Loucy (cell line): ENCODE measurements at regions not wholly inside any gene's neighbourhood (a gene's known extent, or its start where the extent isn't known, plus 50 kb on each side); places are given as distances from the start of the nearest gene placed in this dataset.

Experiments used
- H2AFZ ChIP-seq: fragments of 200-600 bp; sonication (generic); 2 replicates; pipeline ENCODE4 v1.6.0; 2016; ENCODE audit warnings: antibody characterized with exemption, mild to moderate bottlenecking, low read length, moderate library complexity
- H3F3A ChIP-seq: fragments of 200-600 bp; 2 replicates; pipeline ENCODE4 v1.6.0; 2016; ENCODE audit warnings: antibody characterized with exemption, low read depth, mild to moderate bottlenecking
- H3K27me3 ChIP-seq: fragments of 200-600 bp; sonication (generic); 2 replicates; pipeline ENCODE4 v1.6.1; 2014; ENCODE audit warnings: low read length, mild to moderate bottlenecking; ENCODE audit not compliant: insufficient read depth, poor library complexity, severe bottlenecking
- H3K36me3 ChIP-seq: fragments of 200-600 bp; sonication (generic); 2 replicates; pipeline ENCODE4 v1.6.1; 2016; ENCODE audit warnings: low read length; ENCODE audit not compliant: insufficient read depth
- H3K4me1 ChIP-seq: fragments of 200-600 bp; sonication (generic); 2 replicates; pipeline ENCODE4 v1.5.1; 2014; ENCODE audit warnings: low read length, mild to moderate bottlenecking; ENCODE audit not compliant: insufficient read depth, poor library complexity, severe bottlenecking
- H3K4me2 ChIP-seq: fragments of 200-600 bp; sonication (generic); 2 replicates; pipeline ENCODE4 v1.6.0; 2014; ENCODE audit warnings: antibody characterized with exemption, low read length, low read depth, mild to moderate bottlenecking; ENCODE audit not compliant: poor library complexity, severe bottlenecking
- H3K4me3 ChIP-seq: fragments of 200-600 bp; sonication (generic); 2 replicates; pipeline ENCODE4 v1.5.1; 2014; ENCODE audit warnings: low read length, mild to moderate bottlenecking, mixed read lengths; ENCODE audit not compliant: poor library complexity, severe bottlenecking
- H3K79me2 ChIP-seq: fragments of 200-600 bp; sonication (generic); 2 replicates; pipeline ENCODE4 v1.6.1; 2014; ENCODE audit warnings: low read length; ENCODE audit not compliant: insufficient read depth
- H3K9ac ChIP-seq: fragments of 200-600 bp; sonication (generic); 2 replicates; pipeline ENCODE4 v1.6.0; 2014; ENCODE audit warnings: mild to moderate bottlenecking, low read depth, low read length, moderate library complexity; ENCODE audit not compliant: poor library complexity, severe bottlenecking
- H3K9me2 ChIP-seq: fragments of 200-600 bp; sonication (generic); replicated peaks from 2 replicates; pipeline ENCODE4 v1.6.1; 2016; ENCODE audit warnings: low read depth, low read length, mixed read lengths
- H3K9me3 ChIP-seq: fragments of 200-600 bp; sonication (generic); 2 replicates; pipeline ENCODE4 v1.6.1; 2014; ENCODE audit warnings: mild to moderate bottlenecking, antibody characterized with exemption, low read length, low read depth; ENCODE audit not compliant: insufficient read depth
- H4K20me1 ChIP-seq: fragments of 200-600 bp; sonication (generic); 2 replicates; pipeline ENCODE4 v1.6.0; 2014; ENCODE audit warnings: antibody characterized with exemption, low read length, mild to moderate bottlenecking; ENCODE audit not compliant: insufficient read depth, poor library complexity, severe bottlenecking
- EZH2phosphoT487 ChIP-seq: fragments of 200-600 bp; IDR thresholded peaks from 2 replicates; pipeline ENCODE4 v1.6.1; 2018; ENCODE audit warnings: antibody characterized with exemption, mild to moderate bottlenecking, moderate library complexity, borderline replicate concordance
- TF ChIP-seq, protein P1 (sequence below): fragments of 200-600 bp; sonication (generic); conservative IDR thresholded peaks from 2 replicates; pipeline ENCODE4 v1.5.1; 2014; ENCODE audit warnings: mild to moderate bottlenecking, antibody characterized with exemption, low read length

DNA sequence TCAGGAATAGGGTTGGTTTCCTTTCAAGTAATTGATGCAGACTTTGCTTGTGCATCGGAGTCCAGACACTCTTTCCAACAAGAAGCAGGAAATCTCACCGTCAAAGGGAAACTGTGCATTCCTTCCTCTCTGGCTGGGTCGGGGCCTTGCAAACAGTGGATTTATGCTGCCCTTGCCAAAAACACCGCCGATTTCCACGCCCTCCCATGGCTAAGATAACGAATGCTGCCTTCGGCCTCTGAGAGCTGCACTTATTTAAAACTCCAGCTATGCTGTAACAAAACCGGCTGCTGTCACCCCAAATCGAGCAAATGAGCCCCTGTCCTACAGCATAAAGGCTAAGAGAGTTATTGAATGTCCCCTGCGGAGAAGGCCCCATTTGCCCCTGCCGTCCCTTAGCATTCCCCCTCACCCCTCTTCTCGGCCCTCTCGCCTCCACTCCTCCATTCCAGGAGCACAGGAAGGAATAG, 275.5 kb upstream of the IRX5 start:
- no peak overlapping the region for H3K4me3 ChIP-seq
- H3K4me1 ChIP-seq, result peaks cover 7% of the 10 kb centered on the region
- no peaks in the 10 kb centered on the region for H3K9me3 ChIP-seq
- TF ChIP-seq, protein P1, sequence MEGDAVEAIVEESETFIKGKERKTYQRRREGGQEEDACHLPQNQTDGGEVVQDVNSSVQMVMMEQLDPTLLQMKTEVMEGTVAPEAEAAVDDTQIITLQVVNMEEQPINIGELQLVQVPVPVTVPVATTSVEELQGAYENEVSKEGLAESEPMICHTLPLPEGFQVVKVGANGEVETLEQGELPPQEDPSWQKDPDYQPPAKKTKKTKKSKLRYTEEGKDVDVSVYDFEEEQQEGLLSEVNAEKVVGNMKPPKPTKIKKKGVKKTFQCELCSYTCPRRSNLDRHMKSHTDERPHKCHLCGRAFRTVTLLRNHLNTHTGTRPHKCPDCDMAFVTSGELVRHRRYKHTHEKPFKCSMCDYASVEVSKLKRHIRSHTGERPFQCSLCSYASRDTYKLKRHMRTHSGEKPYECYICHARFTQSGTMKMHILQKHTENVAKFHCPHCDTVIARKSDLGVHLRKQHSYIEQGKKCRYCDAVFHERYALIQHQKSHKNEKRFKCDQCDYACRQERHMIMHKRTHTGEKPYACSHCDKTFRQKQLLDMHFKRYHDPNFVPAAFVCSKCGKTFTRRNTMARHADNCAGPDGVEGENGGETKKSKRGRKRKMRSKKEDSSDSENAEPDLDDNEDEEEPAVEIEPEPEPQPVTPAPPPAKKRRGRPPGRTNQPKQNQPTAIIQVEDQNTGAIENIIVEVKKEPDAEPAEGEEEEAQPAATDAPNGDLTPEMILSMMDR, result no peak
- no peak for TF ChIP-seq EZH2phosphoT487
- H3K27me3 ChIP-seq, result no peaks in the 10 kb centered on the region
- no peaks in the 10 kb centered on the region for H4K20me1 ChIP-seq
- no peak overlapping the region for H3K9ac ChIP-seq
- H3K9me2 ChIP-seq, result no peaks in the 10 kb centered on the region
- H3K36me3 ChIP-seq, result no peaks in the 10 kb centered on the region
- no peak overlapping the region for H3K4me2 ChIP-seq
- H3F3A ChIP-seq, result no peaks in the 10 kb centered on the region
- no peaks in the 10 kb centered on the region for H3K79me2 ChIP-seq
- no peak overlapping the region for H2AFZ ChIP-seq

DNA sequence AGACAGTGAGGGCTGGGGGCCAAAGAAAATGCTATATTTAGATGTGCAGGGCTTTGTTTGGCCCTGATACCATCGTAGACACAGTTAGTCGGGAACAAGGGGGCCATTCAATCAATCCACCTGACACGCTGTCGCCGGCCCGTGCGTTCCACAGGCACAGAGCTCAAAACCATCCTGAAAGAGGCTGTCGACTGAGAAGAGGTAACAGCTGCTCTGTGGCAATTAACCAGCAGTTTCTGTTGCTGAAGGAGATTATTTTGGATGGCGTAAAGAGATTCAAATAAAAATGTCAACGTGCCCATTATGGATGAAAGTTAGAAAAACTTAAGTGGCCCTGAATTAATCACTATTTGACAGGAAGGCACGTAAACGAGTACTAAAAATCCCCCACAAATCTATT, 276.2 kb upstream of the IRX5 start:
- no peak overlapping the region for H3K4me3 ChIP-seq
- H3K27me3 ChIP-seq, result no peaks in the 10 kb centered on the region
- H3K9me2 ChIP-seq, result no peaks in the 10 kb centered on the region
- no peaks in the 10 kb centered on the region for H3K9me3 ChIP-seq
- no peaks in the 10 kb centered on the region for H3K36me3 ChIP-seq
- H4K20me1 ChIP-seq, result no peaks in the 10 kb centered on the region
- H3K9ac ChIP-seq, result no peak overlapping the region
- peaks cover 7% of the 10 kb centered on the region for H3K4me1 ChIP-seq
- H3K79me2 ChIP-seq, result no peaks in the 10 kb centered on the region
- no peak overlapping the region for H2AFZ ChIP-seq
- H3F3A ChIP-seq, result no peaks in the 10 kb centered on the region
- H3K4me2 ChIP-seq, result no peak overlapping the region
- no peak for TF ChIP-seq EZH2phosphoT487

DNA sequence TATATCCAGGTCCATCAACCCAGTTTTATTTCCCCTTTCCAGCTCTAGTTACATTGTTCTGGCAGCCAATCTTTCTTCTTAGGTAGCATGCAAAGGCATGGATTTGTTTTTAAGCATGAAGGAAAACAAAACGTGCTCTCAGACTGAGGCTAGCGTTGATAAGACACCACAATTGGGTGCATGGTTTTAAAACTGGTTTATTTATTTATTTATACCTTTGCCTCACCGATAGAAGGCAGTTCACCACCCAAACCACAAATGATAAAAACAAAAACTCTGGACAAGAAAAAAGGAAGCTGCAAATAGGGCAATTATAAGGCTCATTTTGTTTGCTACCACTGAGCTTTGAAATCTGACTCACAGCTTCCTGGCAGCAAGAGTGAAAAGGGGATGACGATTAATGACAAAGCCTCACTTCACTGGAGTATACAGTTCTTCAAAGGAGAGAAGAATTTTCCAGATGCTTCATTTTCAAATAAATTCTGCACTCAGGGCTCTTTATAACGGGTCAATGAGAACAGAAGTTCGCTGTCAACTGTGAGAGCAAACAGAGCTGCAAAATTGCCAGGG, 278.4 kb upstream of the IRX5 start:
- H4K20me1 ChIP-seq, result no peaks in the 10 kb centered on the region
- H3K4me3 ChIP-seq, result no peak overlapping the region
- H3K9me3 ChIP-seq, result no peaks in the 10 kb centered on the region
- no peak overlapping the region for H3K9ac ChIP-seq
- no peaks in the 10 kb centered on the region for H3F3A ChIP-seq
- TF ChIP-seq EZH2phosphoT487, result no peak
- TF ChIP-seq, protein P1, result no peak
- H3K79me2 ChIP-seq, result no peaks in the 10 kb centered on the region
- H3K9me2 ChIP-seq, result no peaks in the 10 kb centered on the region
- peak overlapping the region; percentile 4 for H3K4me2 ChIP-seq
- H3K27me3 ChIP-seq, result no peaks in the 10 kb centered on the region
- H3K4me1 ChIP-seq, result peaks cover 7% of the 10 kb centered on the region
- no peak overlapping the region for H2AFZ ChIP-seq
- no peaks in the 10 kb centered on the region for H3K36me3 ChIP-seq
